ENCODE measurements at regions not wholly inside any gene's neighbourhood (a gene's known extent, or its start where the extent isn't known, plus 50 kb on each side); places are given as distances from the start of the nearest gene placed in this dataset.
"Not testable (repeated sequence)": the region's sequence is repeated elsewhere in the genome, so short reads cannot be mapped to it uniquely, and the experiment has no call there.

GRCh38 chr3:152213938-152214337, 54.8 kb upstream of the MBNL1 start:
- H3K56ac ChIP-seq (ENCODE audit: insufficient read length, low read depth, low read length), result no peak overlapping the region
- no peak overlapping the region for H3K9ac ChIP-seq (ENCODE audit: extremely low read depth, insufficient read length, low read length)
- WGBS (ENCODE audit: extremely low coverage, insufficient read length, low lambda C conversion rate), result no CpG with 5 or more reads among the region's 1 CpG
- no peak overlapping the region for H4K5ac ChIP-seq (ENCODE audit: insufficient read length, low read depth, low read length)
- Mint-ChIP-seq H3K36me3 (ENCODE audit: insufficient read depth in 1 of 3, low read depth in 3 of 3) (peaks cover 0 to 3% (median 0%) of the 10 kb centered on the region in 3 experiments; a peak in 1 of 7 replicates), H3K4me1 (peaks cover 8% of the 10 kb centered on the region in 2 experiments), H3K4me3 (no peak overlapping the region), H3K27ac (no peak overlapping the region), H3K27me3 (ENCODE audit: low read depth) (no peaks in the 10 kb centered on the region), H3K9me3 (peaks cover 2 to 4% of the 10 kb centered on the region in 2 experiments; a peak in 3 of 5 replicates)
- no peak overlapping the region for H3K4me2 ChIP-seq (ENCODE audit: insufficient read depth, insufficient read length, low read length)
- DNase-seq, result no peak
- no peak for TF ChIP-seq CTCF (conservative IDR thresholded peaks at IDR 0.05)
- H2BK12ac ChIP-seq (ENCODE audit: insufficient read length, low read depth, low read length), result no peak overlapping the region
- H3K14ac ChIP-seq (ENCODE audit: insufficient read depth, low read length), result no peak overlapping the region
- H4K91ac ChIP-seq (ENCODE audit: insufficient read length, low read depth, low read length), result no peak overlapping the region
- H2BK15ac ChIP-seq (ENCODE audit: low read depth, low read length), result no peak overlapping the region
- H3T11ph ChIP-seq (ENCODE audit: low read length), result no peak overlapping the region
- H2BK5ac ChIP-seq (ENCODE audit: insufficient read length, low read length), result no peak overlapping the region
- H3K27me3 ChIP-seq (ENCODE audit: insufficient read depth, low read length), result no peaks in the 10 kb centered on the region
- no peaks in the 10 kb centered on the region for H3K79me1 ChIP-seq (ENCODE audit: insufficient read depth, low read depth, low read length, poor library complexity, severe bottlenecking)
- no peaks in the 10 kb centered on the region for H3K23me2 ChIP-seq (ENCODE audit: insufficient read length, low read depth, low read length, poor library complexity, severe bottlenecking)
- no peak overlapping the region for H2AFZ ChIP-seq (ENCODE audit: low read length)
- no peak overlapping the region for H2AK5ac ChIP-seq (ENCODE audit: insufficient read length, low read length)
- H3K4ac ChIP-seq (ENCODE audit: low read depth, low read length), result no peak overlapping the region
- no peak overlapping the region for H2BK120ac ChIP-seq (ENCODE audit: low read depth, low read length, poor library complexity, severe bottlenecking)
- H4K20me1 ChIP-seq (ENCODE audit: control insufficient read depth, insufficient read depth, insufficient read length), result no peaks in the 10 kb centered on the region
- no peaks in the 10 kb centered on the region; the same call in 1 of the 2 replicates for H3K4me1 ChIP-seq (ENCODE audit: insufficient read depth, low read length)
- no peak overlapping the region for H2BK20ac ChIP-seq (ENCODE audit: low read depth, low read length, poor library complexity, severe bottlenecking)
- no peak overlapping the region for H3K23ac ChIP-seq (ENCODE audit: insufficient read length, low read depth, low read length)
- no peaks in the 10 kb centered on the region for H3K79me2 ChIP-seq (ENCODE audit: insufficient read depth, low read length)
- H4K8ac ChIP-seq (replicated peaks; ENCODE audit: insufficient read length, low read depth, low read length), result no peak overlapping the region
- H3K18ac ChIP-seq (ENCODE audit: insufficient read length, low read depth, low read length), result no peak overlapping the region
- no peaks in the 10 kb centered on the region for H3K9me3 ChIP-seq (ENCODE audit: control insufficient read depth, low read depth, low read length)
- H3K27ac ChIP-seq (ENCODE audit: insufficient read length, low read depth, low read length), result no peak overlapping the region

- H3K27ac ChIP-seq (ENCODE audit: insufficient read length, low read depth, low read length); H2BK120ac ChIP-seq (ENCODE audit: low read depth, low read length, poor library complexity, severe bottlenecking); H3K23ac ChIP-seq (ENCODE audit: insufficient read length, low read depth, low read length); H3K4ac ChIP-seq (ENCODE audit: low read depth, low read length); H3K14ac ChIP-seq (ENCODE audit: insufficient read depth, low read length); H4K20me1 ChIP-seq (ENCODE audit: control insufficient read depth, insufficient read depth, insufficient read length); DNase-seq; H3K9me3 ChIP-seq (ENCODE audit: control insufficient read depth, low read depth, low read length); H3K27me3 Mint-ChIP-seq (ENCODE audit: low read depth); H3K9me3 Mint-ChIP-seq; H3K36me3 Mint-ChIP-seq (ENCODE audit: insufficient read depth in 1 of 3, low read depth in 3 of 3); H4K91ac ChIP-seq (ENCODE audit: insufficient read length, low read depth, low read length); H2AFZ ChIP-seq (ENCODE audit: low read length); H3K4me2 ChIP-seq (ENCODE audit: insufficient read depth, insufficient read length, low read length); H3K79me2 ChIP-seq (ENCODE audit: insufficient read depth, low read length); H3K4me1 ChIP-seq (ENCODE audit: insufficient read depth, low read length); H2AK5ac ChIP-seq (ENCODE audit: insufficient read length, low read length); H3K4me1 Mint-ChIP-seq; H2BK15ac ChIP-seq (ENCODE audit: low read depth, low read length); H4K8ac ChIP-seq (replicated peaks; ENCODE audit: insufficient read length, low read depth, low read length); H3K4me3 Mint-ChIP-seq; H3T11ph ChIP-seq (ENCODE audit: low read length); H4K5ac ChIP-seq (ENCODE audit: insufficient read length, low read depth, low read length); H3K27me3 ChIP-seq (ENCODE audit: insufficient read depth, low read length); H2BK20ac ChIP-seq (ENCODE audit: low read depth, low read length, poor library complexity, severe bottlenecking); H3K56ac ChIP-seq (ENCODE audit: insufficient read length, low read depth, low read length); H2BK12ac ChIP-seq (ENCODE audit: insufficient read length, low read depth, low read length); H3K23me2 ChIP-seq (ENCODE audit: insufficient read length, low read depth, low read length, poor library complexity, severe bottlenecking); H2BK5ac ChIP-seq (ENCODE audit: insufficient read length, low read length); H3K79me1 ChIP-seq (ENCODE audit: insufficient read depth, low read depth, low read length, poor library complexity, severe bottlenecking); H3K18ac ChIP-seq (ENCODE audit: insufficient read length, low read depth, low read length); H3K9ac ChIP-seq (ENCODE audit: extremely low read depth, insufficient read length, low read length); H3K27ac Mint-ChIP-seq: not testable (repeated sequence)
- WGBS (ENCODE audit: extremely low coverage, insufficient read length, low lambda C conversion rate), result no CpG with 5 or more reads among the region's 34 CpGs
Observed at GRCh38 chr3:152216960-152217865, 51.5 kb upstream of the MBNL1 start.

Measured in H9 (cell line).